ENCODE measurements at regions not wholly inside any gene's neighbourhood (a gene's known extent, or its start where the extent isn't known, plus 50 kb on each side); places are given as distances from the start of the nearest gene placed in this dataset.

- H3K4me3 ChIP-seq (ENCODE audit: low read depth, low read length, poor library complexity, severe bottlenecking), result no peak overlapping the region
- ChIA-PET CTCF (ENCODE audit: unreplicated experiment) (no interaction called here), POLR2A (no interaction called here)
- no peak overlapping the region for H3K27ac ChIP-seq (ENCODE audit: low read depth, low read length, poor library complexity, severe bottlenecking)
- no peak for DNase-seq (ENCODE audit: low spot score)
- H4K20me1 ChIP-seq (ENCODE audit: insufficient read depth, low read length), result no peaks in the 10 kb centered on the region
- intact Hi-C loops (cut with micrococcal nuclease; ENCODE audit: unreplicated experiment), result no loop called here
- no peak overlapping the region for H3K4me2 ChIP-seq (ENCODE audit: low read length)
- TF ChIP-seq EZH2phosphoT487 (IDR thresholded peaks at IDR 0.05; ENCODE audit: borderline replicate concordance, low read depth, low read length), result no peak
- no peak for TF ChIP-seq CTCF (conservative IDR thresholded peaks at IDR 0.05; ENCODE audit: low read length)
- H2AFZ ChIP-seq (ENCODE audit: low read length), result no peak overlapping the region
- H3K9me3 ChIP-seq (ENCODE audit: low read length), result no peaks in the 10 kb centered on the region
- peaks cover 40% of the 10 kb centered on the region for H3K79me2 ChIP-seq (ENCODE audit: insufficient read depth, low read depth, low read length)
- peaks cover 45% of the 10 kb centered on the region for H3K36me3 ChIP-seq (ENCODE audit: insufficient read depth, low read length)
- no TSS peak for BruUV-seq (replicated peaks)
- H3K4me1 ChIP-seq (ENCODE audit: insufficient read depth, low read length, poor library complexity, severe bottlenecking), result no peaks in the 10 kb centered on the region
- no peaks in the 10 kb centered on the region for H3K9me2 ChIP-seq (ENCODE audit: insufficient read depth, low read length)
Observed at GRCh38 chrX:73965833-73966232, 113.3 kb upstream of the XIST start.

GRCh38 chrX:73964579-73964978, 112.1 kb upstream of the XIST start:
- no peak overlapping the region for H3K4me3 ChIP-seq (ENCODE audit: low read depth, low read length, poor library complexity, severe bottlenecking)
- no peaks in the 10 kb centered on the region for H4K20me1 ChIP-seq (ENCODE audit: insufficient read depth, low read length)
- H2AFZ ChIP-seq (ENCODE audit: low read length), result no peak overlapping the region
- CTCF ChIA-PET (ENCODE audit: unreplicated experiment), result no interaction called here
- intact Hi-C loops (cut with micrococcal nuclease; ENCODE audit: unreplicated experiment), result no loop called here
- no peak for DNase-seq (ENCODE audit: low spot score)
- TF ChIP-seq EZH2phosphoT487 (IDR thresholded peaks at IDR 0.05; ENCODE audit: borderline replicate concordance, low read depth, low read length), result no peak
- TF ChIP-seq CTCF (conservative IDR thresholded peaks at IDR 0.05; ENCODE audit: low read length), result no peak
- no peak overlapping the region for H3K27ac ChIP-seq (ENCODE audit: low read depth, low read length, poor library complexity, severe bottlenecking)
- no TSS peak for BruUV-seq (replicated peaks)
- POLR2A ChIA-PET, result no interaction called here
- H3K9me2 ChIP-seq (ENCODE audit: insufficient read depth, low read length), result no peaks in the 10 kb centered on the region
- H3K4me1 ChIP-seq (ENCODE audit: insufficient read depth, low read length, poor library complexity, severe bottlenecking), result no peaks in the 10 kb centered on the region
- H3K36me3 ChIP-seq (ENCODE audit: insufficient read depth, low read length), result peaks cover 38% of the 10 kb centered on the region
- H3K79me2 ChIP-seq (ENCODE audit: insufficient read depth, low read depth, low read length), result peaks cover 47% of the 10 kb centered on the region
- no peaks in the 10 kb centered on the region for H3K9me3 ChIP-seq (ENCODE audit: low read length)
- no peak overlapping the region for H3K4me2 ChIP-seq (ENCODE audit: low read length)

- intact Hi-C loops (cut with micrococcal nuclease; ENCODE audit: unreplicated experiment), result no loop called here
- BruUV-seq (replicated peaks), result no TSS peak
- H3K9me2 ChIP-seq (ENCODE audit: insufficient read depth, low read length), result no peaks in the 10 kb centered on the region
- no peak overlapping the region for H2AFZ ChIP-seq (ENCODE audit: low read length)
- H3K9me3 ChIP-seq (ENCODE audit: low read length), result no peaks in the 10 kb centered on the region
- ChIA-PET POLR2A (interaction anchor here (0.7 kb wide), 1 partner anchor 9 kb away, joined by 3 read pairs; no protein-coding TSS in a partner anchor), CTCF (ENCODE audit: unreplicated experiment) (no interaction called here)
- peaks cover 37% of the 10 kb centered on the region for H3K36me3 ChIP-seq (ENCODE audit: insufficient read depth, low read length)
- no peak overlapping the region for H3K27ac ChIP-seq (ENCODE audit: low read depth, low read length, poor library complexity, severe bottlenecking)
- H3K79me2 ChIP-seq (ENCODE audit: insufficient read depth, low read depth, low read length), result peaks cover 55% of the 10 kb centered on the region
- H4K20me1 ChIP-seq (ENCODE audit: insufficient read depth, low read length), result no peaks in the 10 kb centered on the region
- no peak overlapping the region for H3K4me2 ChIP-seq (ENCODE audit: low read length)
- H3K4me1 ChIP-seq (ENCODE audit: insufficient read depth, low read length, poor library complexity, severe bottlenecking), result no peaks in the 10 kb centered on the region
- DNase-seq (ENCODE audit: low spot score), result no peak
- H3K4me3 ChIP-seq (ENCODE audit: low read depth, low read length, poor library complexity, severe bottlenecking), result no peak overlapping the region
- TF ChIP-seq CTCF (conservative IDR thresholded peaks at IDR 0.05; ENCODE audit: low read length) (no peak), EZH2phosphoT487 (IDR thresholded peaks at IDR 0.05; ENCODE audit: borderline replicate concordance, low read depth, low read length) (no peak)
Observed at GRCh38 chrX:73963682-73964081, 111.2 kb upstream of the XIST start.
